ENCODE measurements at regions not wholly inside any gene's neighbourhood (a gene's known extent, or its start where the extent isn't known, plus 50 kb on each side); places are given as distances from the start of the nearest gene placed in this dataset.
A peak's percentile ranks its signal among the peaks of the same experiment; 100 is the strongest.

GRCh38 chr2:9739531-9739964 lies 103.7 kb upstream of the TAF1B start:
- DNase-seq = no peak

GRCh38 chr2:9740382-9741073 lies 102.7 kb upstream of the TAF1B start:
- no peak for DNase-seq

- DNase-seq = no peak
Measured at GRCh38 chr2:9741110-9741509, 102.2 kb upstream of the TAF1B start.

GRCh38 chr2:9742601-9743000 lies 100.7 kb upstream of the TAF1B start:
- DNase-seq = no peak

- DNase-seq = no peak
Measured at GRCh38 chr2:9744256-9745004, 98.8 kb upstream of the TAF1B start.

GRCh38 chr2:9745153-9745899 lies 97.9 kb upstream of the TAF1B start:
- no peak for DNase-seq

- DNase-seq = no peak
Measured at GRCh38 chr2:9747396-9747795, 95.9 kb upstream of the TAF1B start.

GRCh38 chr2:9748577-9748976 lies 94.7 kb upstream of the TAF1B start:
- DNase-seq = no peak

- no peak for DNase-seq
Measured at GRCh38 chr2:9749546-9750223, 93.6 kb upstream of the TAF1B start.

GRCh38 chr2:9750224-9751215 lies 92.8 kb upstream of the TAF1B start:
- DNase-seq = no peak

GRCh38 chr2:9751831-9752230 lies 91.4 kb upstream of the TAF1B start:
- DNase-seq = no peak

GRCh38 chr2:9752441-9753275 lies 90.6 kb upstream of the TAF1B start:
- DNase-seq = peak in 1 of 2 donors; percentile 63

- peak in 1 of 2 donors; percentile 50 for DNase-seq
Measured at GRCh38 chr2:9753276-9753600, 90.0 kb upstream of the TAF1B start.

GRCh38 chr2:9753665-9754531 lies 89.4 kb upstream of the TAF1B start:
- DNase-seq = no peak

GRCh38 chr2:9754532-9754887 lies 88.8 kb upstream of the TAF1B start:
- DNase-seq = no peak

GRCh38 chr2:9755008-9755407 lies 88.3 kb upstream of the TAF1B start:
- no peak for DNase-seq

- no peak for DNase-seq
Measured at GRCh38 chr2:9755638-9756037, 87.6 kb upstream of the TAF1B start.

- DNase-seq = no peak
Measured at GRCh38 chr2:9756692-9757250, 86.5 kb upstream of the TAF1B start.

- no peak for DNase-seq
Measured at GRCh38 chr2:9757501-9758264, 85.6 kb upstream of the TAF1B start.
